K562 (cell line): ENCODE measurements at regions not wholly inside any gene's neighbourhood (a gene's known extent, or its start where the extent isn't known, plus 50 kb on each side); places are given as distances from the start of the nearest gene placed in this dataset.

ENCODE experiments used
- ATAC-seq: fragments of 200-7000 bp; cut with Tn5 transposase; 3 replicates; pipeline ENCODE4 v1.9.1; 2020; ENCODE audit warnings: moderate library complexity
- BruUV-seq: library from RNA; stranded (reverse); fragments of 400-500 nt; replicated peaks from 2 replicates; lab custom pipeline; 2021; lab: Mats Ljungman, UMichigan
- CTCF ChIA-PET: fragments of 300-600 bp; formaldehyde crosslinking; extraction: SDS; loops from one replicate; lab custom pipeline; 2021; ENCODE audit warnings: low intra/inter-chr PET ratio; lab: Yijun Ruan, JAX
- POLR2A ChIA-PET: fragments of 300-600, 350-650 bp; sonication (Branson Sonifier 250); formaldehyde crosslinking; extraction: SDS; loops from one replicate; lab custom pipeline; 2021; ENCODE audit warnings: antibody characterized with exemption, inconsistent platforms; lab: Yijun Ruan, JAX
- DNase-seq, 4 experiments: peaks; one replicate each; pipeline versions ENCODE4 v3.0.0 to v3.0.0-alpha.2; 2011 to 2018; ENCODE audit warnings: low spot score in 3 of 4, mixed read lengths in 3 of 4; ENCODE audit errors: extremely low read depth in 1 of 4
- FAIRE-seq: peaks from 2 replicates; lab custom pipeline; 2011; peaks lifted over from hg19 to GRCh38; lab: Jason Lieb, UNC
- H2AFZ ChIP-seq: 2 replicates; pipeline ENCODE4 v1.6.0; 2011; ENCODE audit warnings: low read depth, low read length, control low read depth, inconsistent platforms
- H3K27ac ChIP-seq: fragments of 200-600 bp; 3 replicates; pipeline ENCODE4 v1.8.0; 2011; ENCODE audit warnings: low read depth, mild to moderate bottlenecking, control low read depth, inconsistent platforms, low read length, moderate library complexity, mixed read lengths; ENCODE audit errors: extremely low read depth
- H3K27me3 ChIP-seq, 2 experiments: fragments of 300-600 bp in 1 of 2; 2 replicates in 1 of 2; 3 replicates in 1 of 2; pipeline versions ENCODE4 v1.6.0 to v1.8.0; 2011; ENCODE audit warnings: inconsistent platforms in 2 of 2, low read length in 2 of 2, mild to moderate bottlenecking in 1 of 2, mixed read lengths in 1 of 2, moderate library complexity in 1 of 2; ENCODE audit not compliant: control insufficient read depth in 2 of 2, insufficient read depth in 2 of 2
- H3K36me3 ChIP-seq: fragments of 300-600 bp; 3 replicates; pipeline ENCODE4 v1.8.0; 2011; ENCODE audit warnings: mild to moderate bottlenecking, low read length, inconsistent platforms; ENCODE audit not compliant: control insufficient read depth, insufficient read depth
- H3K4me1 ChIP-seq, 2 experiments: fragments of 200-600 bp in 1 of 2; replicated peaks in 1 of 2; 2 replicates in 1 of 2; 3 replicates in 1 of 2; pipeline versions ENCODE4 v1.5.1 to v1.8.0; 2011; ENCODE audit warnings: inconsistent platforms in 2 of 2, low read length in 2 of 2, mild to moderate bottlenecking in 1 of 2, mixed read lengths in 1 of 2, moderate library complexity in 1 of 2; ENCODE audit not compliant: control insufficient read depth in 2 of 2, insufficient read depth in 2 of 2
- H3K4me2 ChIP-seq: 2 replicates; pipeline ENCODE4 v1.6.1; 2011; ENCODE audit warnings: low read length, control low read depth, inconsistent platforms, mixed read lengths; ENCODE audit not compliant: insufficient read depth
- H3K4me3 ChIP-seq: fragments of 200-600 bp; sonication (generic), shearing (Covaris generic); 2 replicates; pipeline ENCODE4 v1.5.1; 2016; ENCODE audit warnings: control low read depth, inconsistent platforms
- H3K79me2 ChIP-seq: fragments of 200-600 bp; 3 replicates; pipeline ENCODE4 v1.8.0; 2011; ENCODE audit warnings: low read length, inconsistent platforms; ENCODE audit not compliant: control insufficient read depth, insufficient read depth
- H3K9ac ChIP-seq, 2 experiments: 2 replicates each; pipeline versions ENCODE4 v1.6.0 to v1.6.1; 2011; ENCODE audit warnings: low read depth in 2 of 2, low read length in 2 of 2, control low read depth in 1 of 2, inconsistent platforms in 1 of 2, mild to moderate bottlenecking in 1 of 2, mixed read lengths in 1 of 2; ENCODE audit not compliant: insufficient read depth in 1 of 2
- H3K9me1 ChIP-seq: one replicate; pipeline ENCODE4 v1.6.0; 2011; ENCODE audit warnings: inconsistent platforms, mild to moderate bottlenecking, low read length, moderate library complexity; ENCODE audit not compliant: control insufficient read depth, insufficient read depth
- H3K9me3 ChIP-seq: replicated peaks from 2 replicates; pipeline ENCODE4 v1.5.1; 2011; ENCODE audit warnings: low read depth, low read length, inconsistent platforms; ENCODE audit not compliant: control insufficient read depth, insufficient read depth
- H4K20me1 ChIP-seq: replicated peaks from 2 replicates; pipeline ENCODE4 v1.6.1; 2011; ENCODE audit warnings: low read length, inconsistent platforms, mixed read lengths; ENCODE audit not compliant: control insufficient read depth, insufficient read depth
- BCOR ChIP-seq: fragments of 450-650 bp; IDR thresholded peaks from 2 replicates; pipeline ENCODE4 v1.6.1; 2016
- CREB3L1 ChIP-seq: fragments of 450-650 bp; IDR thresholded peaks from 2 replicates; pipeline ENCODE4 v1.6.1; 2014; ENCODE audit warnings: low read depth, mild to moderate bottlenecking, moderate library complexity, borderline replicate concordance
- CUX1 ChIP-seq: fragments of 200-800 bp; sonication (Bioruptor generic); IDR thresholded peaks from 2 replicates; pipeline ENCODE4 v1.6.1; 2016; ENCODE audit warnings: missing genetic modification characterization, missing compliant biosample characterization
- GABPB1 ChIP-seq: sonication (generic); formaldehyde crosslinking; IDR thresholded peaks from 2 replicates; pipeline ENCODE4 v1.8.0; 2022; ENCODE audit warnings: mild to moderate bottlenecking, missing genetic modification reagents
- HMGXB4 ChIP-seq: sonication (generic); formaldehyde crosslinking; IDR thresholded peaks from 2 replicates; pipeline ENCODE4 v1.8.1; 2023; ENCODE audit warnings: mild to moderate bottlenecking, missing genetic modification reagents
- L3MBTL2 ChIP-seq: fragments of 450-650 bp; IDR thresholded peaks from 2 replicates; pipeline ENCODE4 v1.6.1; 2016; ENCODE audit warnings: mild to moderate bottlenecking, moderate library complexity
- MTF1 ChIP-seq: fragments of 250-450 bp; sonication (Bioruptor Pico); IDR thresholded peaks from 2 replicates; pipeline ENCODE4 v1.9.0; 2021; ENCODE audit warnings: moderate library complexity, mild to moderate bottlenecking, inconsistent platforms, borderline replicate concordance
- NFATC3 ChIP-seq: fragments of 450-650 bp; IDR thresholded peaks from 2 replicates; pipeline ENCODE4 v1.6.1; 2017; ENCODE audit warnings: mild to moderate bottlenecking
- NFRKB ChIP-seq: fragments of 450-650 bp; IDR thresholded peaks from 2 replicates; pipeline ENCODE4 v1.6.1; 2016; ENCODE audit warnings: low read depth
- NFXL1 ChIP-seq: fragments of 450-650 bp; formaldehyde crosslinking; IDR thresholded peaks from 2 replicates; pipeline ENCODE4 v1.4.0; 2021; ENCODE audit warnings: mild to moderate bottlenecking
- TCFL5 ChIP-seq: fragments of 250-450 bp; sonication (Bioruptor Pico); conservative IDR thresholded peaks from 2 replicates; pipeline ENCODE4 v1.6.1; 2021; ENCODE audit warnings: mild to moderate bottlenecking, moderate library complexity, matching md5 sums
- YY1 ChIP-seq, 3 experiments: IDR thresholded peaks; 2 replicates each; pipeline ENCODE4 v1.6.1; 2011; ENCODE audit warnings: low read length in 2 of 3, mild to moderate bottlenecking in 2 of 3, moderate library complexity in 2 of 3, borderline replicate concordance in 1 of 3, control low read depth in 1 of 3, low read depth in 1 of 3; ENCODE audit not compliant: insufficient read depth in 3 of 3, insufficient replicate concordance in 2 of 3, control insufficient read depth in 1 of 3, insufficient read length in 1 of 3; ENCODE audit errors: extremely low read depth in 1 of 3
- ZNF165 ChIP-seq: fragments of 250-450 bp; sonication (Bioruptor Pico); IDR thresholded peaks from 2 replicates; pipeline ENCODE4 v1.4.0; 2020; ENCODE audit warnings: borderline replicate concordance
- ZNF277 ChIP-seq: fragments of 250-450 bp; sonication (Bioruptor Pico); IDR thresholded peaks from 2 replicates; pipeline ENCODE4 v1.8.0; 2022; ENCODE audit warnings: inconsistent platforms, mild to moderate bottlenecking, moderate library complexity, borderline replicate concordance
- WGBS: fragments of 100-300 bp; shearing (Covaris generic); methylation state at CpG from one replicate; pipeline ENCODE4 v1.1.6; 2016; ENCODE audit warnings: low coverage, mixed read lengths; ENCODE audit not compliant: insufficient coverage; ENCODE audit errors: missing lambda C conversion rate; 5-methylcytosine and 5-hydroxymethylcytosine counted together
- in situ Hi-C: fragments of 300-500 bp; cut with MboI; formaldehyde crosslinking; loops from 4 replicates; pipeline ENCODE4 v1.15.0; 2018; ENCODE audit warnings: inconsistent platforms, mixed read lengths
- intact Hi-C: fragments of 100-400 bp; cut with micrococcal nuclease; formaldehyde crosslinking; loops from 2 replicates; pipeline ENCODE4 v1.14.2; 2022

GRCh38 chr11:90747057-90747456 is 524.2 kb upstream of the CHORDC1 start:
- Histone ChIP-seq H4K20me1 (no peaks in the 10 kb centered on the region), H3K4me3 (no peak overlapping the region), H3K79me2 (no peaks in the 10 kb centered on the region), H3K36me3 (no peaks in the 10 kb centered on the region), H3K27me3 (no peaks in the 10 kb centered on the region), H3K4me2 (no peak overlapping the region), H3K9me1 (no peaks in the 10 kb centered on the region), H3K9me3 (0 out of 2 replicates have a peak, but pooled peaks cover 2% of the 10 kb centered on the region), H3K4me1 (no peaks in the 10 kb centered on the region), H3K27ac (no peak overlapping the region), H3K9ac (no peak overlapping the region), H2AFZ (no peak overlapping the region)
- CTCF ChIA-PET, result no interaction called here
- no TSS peak for BruUV-seq
- no peak for ATAC-seq
- POLR2A ChIA-PET, result no interaction called here
- intact Hi-C loops (no loop called here), in situ Hi-C loops (no loop called here)
- WGBS, result 3% methylated on average over 2 of the region's 2 CpGs
- DNase-seq, result no peak
- no peak for FAIRE-seq
- TF ChIP-seq CREB3L1 (no peak), ZNF165 (CRISPR knock-in tag) (no peak), NFXL1 (CRISPR knock-in tag) (no peak), BCOR (no peak), YY1 (IDR thresholded peaks at IDR 0.05; ENCODE audit: borderline replicate concordance in 1 of 3, control insufficient read depth in 1 of 3, extremely low read depth in 1 of 3, insufficient read depth in 3 of 3, insufficient read length in 1 of 3, insufficient replicate concordance in 2 of 3, low read depth in 1 of 3, low read length in 2 of 3) (no peak), CUX1 (CRISPR knock-in tag) (no peak), ZNF277 (CRISPR knock-in tag) (no peak), NFRKB (no peak), MTF1 (CRISPR knock-in tag) (no peak), L3MBTL2 (no peak), HMGXB4 (CRISPR knock-in tag) (no peak), GABPB1 (CRISPR knock-in tag) (no peak), TCFL5 (CRISPR knock-in tag) (no peak), NFATC3 (no peak)
